ENCODE measurements at regions not wholly inside any gene's neighbourhood (a gene's known extent, or its start where the extent isn't known, plus 50 kb on each side); places are given as distances from the start of the nearest gene placed in this dataset. TPM values are rescaled to one million over a fixed set of nuclear protein-coding genes. Genes with fewer than 3 reads are reported as not detected.

GRCh38 chr18:6672821-6673308 lies 56.7 kb upstream of the ARHGAP28 start:
- Histone ChIP-seq H3K27me3 (no peaks in the 10 kb centered on the region), H3K4me1 (no peaks in the 10 kb centered on the region), H3K36me3 (replicated peaks in 1 of 2; ENCODE audit: insufficient read depth in 1 of 2, low read depth in 2 of 2) (no peaks in the 10 kb centered on the region), H3K9me3 (no peaks in the 10 kb centered on the region), H3K4me3 (no peak overlapping the region), H3K27ac (no peak overlapping the region)
- DNase-seq (no peak), ATAC-seq (no peak)
- TF ChIP-seq, protein P1, sequence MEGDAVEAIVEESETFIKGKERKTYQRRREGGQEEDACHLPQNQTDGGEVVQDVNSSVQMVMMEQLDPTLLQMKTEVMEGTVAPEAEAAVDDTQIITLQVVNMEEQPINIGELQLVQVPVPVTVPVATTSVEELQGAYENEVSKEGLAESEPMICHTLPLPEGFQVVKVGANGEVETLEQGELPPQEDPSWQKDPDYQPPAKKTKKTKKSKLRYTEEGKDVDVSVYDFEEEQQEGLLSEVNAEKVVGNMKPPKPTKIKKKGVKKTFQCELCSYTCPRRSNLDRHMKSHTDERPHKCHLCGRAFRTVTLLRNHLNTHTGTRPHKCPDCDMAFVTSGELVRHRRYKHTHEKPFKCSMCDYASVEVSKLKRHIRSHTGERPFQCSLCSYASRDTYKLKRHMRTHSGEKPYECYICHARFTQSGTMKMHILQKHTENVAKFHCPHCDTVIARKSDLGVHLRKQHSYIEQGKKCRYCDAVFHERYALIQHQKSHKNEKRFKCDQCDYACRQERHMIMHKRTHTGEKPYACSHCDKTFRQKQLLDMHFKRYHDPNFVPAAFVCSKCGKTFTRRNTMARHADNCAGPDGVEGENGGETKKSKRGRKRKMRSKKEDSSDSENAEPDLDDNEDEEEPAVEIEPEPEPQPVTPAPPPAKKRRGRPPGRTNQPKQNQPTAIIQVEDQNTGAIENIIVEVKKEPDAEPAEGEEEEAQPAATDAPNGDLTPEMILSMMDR (IDR thresholded peaks at IDR 0.05), result no peak
- TF ChIP-seq POLR2A (IDR thresholded peaks at IDR 0.05), result no peak
- intact Hi-C loops (cut with DNase I), result no loop called here
- 67 to 71% methylated on average over 2 of the region's 2 CpGs for WGBS, 2 donors

DNA sequence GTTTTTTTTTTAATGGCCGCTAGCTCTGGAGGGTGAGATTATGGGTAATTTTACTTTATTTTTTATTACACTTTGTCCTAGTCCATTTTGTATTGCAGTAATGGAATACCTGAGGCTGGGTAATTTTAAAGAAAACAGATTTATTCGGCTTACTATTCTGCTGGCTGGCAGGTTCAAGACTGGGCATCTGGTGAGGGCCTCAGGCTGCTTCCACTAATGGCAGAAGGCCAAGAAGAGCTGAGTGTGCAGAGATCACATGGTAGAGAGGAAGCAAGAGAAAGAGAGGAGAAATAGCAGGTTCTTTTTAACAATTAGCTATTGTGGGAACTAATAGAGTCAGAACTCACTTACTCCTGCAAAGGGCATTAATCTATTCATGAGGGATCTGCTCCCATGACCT lies 52.4 kb upstream of the ARHGAP28 start:
- Histone ChIP-seq H3K9me3 (no peaks in the 10 kb centered on the region), H3K27ac (no peak overlapping the region), H3K4me3 (no peak overlapping the region), H3K36me3 (replicated peaks in 1 of 2; ENCODE audit: insufficient read depth in 1 of 2, low read depth in 2 of 2) (no peaks in the 10 kb centered on the region), H3K27me3 (no peaks in the 10 kb centered on the region), H3K4me1 (no peaks in the 10 kb centered on the region)
- no peak for DNase-seq
- no peak for ATAC-seq
- TF ChIP-seq, protein P1 (IDR thresholded peaks at IDR 0.05), result no peak
- intact Hi-C loops (cut with DNase I), result no loop called here
- WGBS, 2 donors, result 89% methylated on average over 2 of the region's 2 CpGs

GRCh38 chr18:6679201-6679600 lies 50.3 kb upstream of the ARHGAP28 start:
- no peaks in the 10 kb centered on the region for H3K27me3 ChIP-seq
- ATAC-seq, result no peak
- H3K36me3 ChIP-seq (replicated peaks in 1 of 2; ENCODE audit: insufficient read depth in 1 of 2, low read depth in 2 of 2), result no peaks in the 10 kb centered on the region
- H3K9me3 ChIP-seq, result no peaks in the 10 kb centered on the region
- no peak overlapping the region for H3K27ac ChIP-seq
- TF ChIP-seq POLR2A (IDR thresholded peaks at IDR 0.05), result no peak
- TF ChIP-seq, protein P1 (IDR thresholded peaks at IDR 0.05), result no peak
- H3K4me1 ChIP-seq, result no peaks in the 10 kb centered on the region
- H3K4me3 ChIP-seq, result no peak overlapping the region
- intact Hi-C loops (cut with DNase I), result no loop called here
- DNase-seq, result no peak
- 62 to 68% methylated on average over 4 of the region's 4 CpGs for WGBS, 2 donors

Small RNA genes lying in the stretch of these regions (small RNA-seq; reads per million reads assigned to genes)
- not detected for gene RN7SL282P
